A549 (cell line): ENCODE measurements at regions not wholly inside any gene's neighbourhood (a gene's known extent, or its start where the extent isn't known, plus 50 kb on each side); places are given as distances from the start of the nearest gene placed in this dataset.

Experiments used
- ATAC-seq, 2 experiments: fragments of 200-7000 bp in 1 of 2; fragments of >200 bp in 1 of 2; cut with Nextera tagmentation in 1 of 2; cut with Tn5 transposase in 1 of 2; 3 replicates each; pipeline versions ENCODE4 v1.8.0 to v1.9.1; 2018 to 2020; ENCODE audit warnings: mild to moderate bottlenecking in 1 of 2, moderate library complexity in 1 of 2
- CTCF ChIA-PET: fragments of 300-600 bp; sonication (Branson Sonifier 250); formaldehyde crosslinking; extraction: SDS; loops from one replicate; lab custom pipeline; 2021; ENCODE audit warnings: antibody characterized with exemption, inconsistent platforms; lab: Yijun Ruan, JAX
- POLR2A ChIA-PET: fragments of 350-600 bp; formaldehyde crosslinking; extraction: SDS; loops from one replicate; lab custom pipeline; 2021; ENCODE audit warnings: antibody characterized with exemption, inconsistent platforms; lab: Yijun Ruan, JAX
- DNase-seq, 2 experiments: peaks; one replicate each; pipeline versions ENCODE4 v3.0.0 to v3.0.0-alpha.2; 2011 to 2016; ENCODE audit warnings: low read depth in 1 of 2, low spot score in 1 of 2
- FAIRE-seq: peaks from 2 replicates; lab custom pipeline; 2011; peaks lifted over from hg19 to GRCh38; lab: Jason Lieb, UNC
- H3K27ac ChIP-seq, 2 experiments: fragments of >200 bp; sonication (Bioruptor Twin); formaldehyde crosslinking; 3 replicates each; pipeline ENCODE4 v1.5.1; 2016 to 2017
- H3K4me1 ChIP-seq: fragments of >200 bp; sonication (Bioruptor Twin); formaldehyde crosslinking; 3 replicates; pipeline ENCODE4 v1.6.1; 2016
- H3K4me2 ChIP-seq: fragments of >200 bp; sonication (Bioruptor Twin); formaldehyde crosslinking; 3 replicates; pipeline ENCODE4 v1.6.1; 2016
- H3K4me3 ChIP-seq: fragments of >200 bp; sonication (Bioruptor Twin); formaldehyde crosslinking; 3 replicates; pipeline ENCODE4 v1.5.1; 2016
- H3K9me3 ChIP-seq: fragments of >200 bp; sonication (Bioruptor Twin); formaldehyde crosslinking; 3 replicates; pipeline ENCODE4 v1.6.1; 2016
- BHLHE40 ChIP-seq: IDR thresholded peaks from 2 replicates; pipeline ENCODE4 v1.6.1; 2012; ENCODE audit warnings: low read depth, low read length, inconsistent platforms
- CBX2 ChIP-seq: fragments of 200-600 bp; sonication (generic); IDR thresholded peaks from 2 replicates; pipeline ENCODE4 v1.6.1; 2016; ENCODE audit warnings: low read depth, mild to moderate bottlenecking, borderline replicate concordance
- CBX8 ChIP-seq: fragments of 200-600 bp; sonication (generic); IDR thresholded peaks from 2 replicates; pipeline ENCODE4 v1.6.1; 2016
- EHMT2 ChIP-seq: fragments of 200-600 bp; sonication (generic); IDR thresholded peaks from 2 replicates; pipeline ENCODE4 v1.6.1; 2016; ENCODE audit warnings: antibody characterized with exemption, low read depth, mild to moderate bottlenecking, moderate library complexity
- EP300 ChIP-seq, 2 experiments: fragments of >200 bp; sonication (Bioruptor Twin); formaldehyde crosslinking; IDR thresholded peaks; 2 replicates in 1 of 2; 3 replicates in 1 of 2; pipeline ENCODE4 v1.6.1; 2016 to 2017
- FOXS1 ChIP-seq: fragments of 250-450 bp; sonication (Bioruptor Pico); IDR thresholded peaks from 2 replicates; pipeline ENCODE4 v1.5.0; 2020; ENCODE audit warnings: mild to moderate bottlenecking, moderate library complexity
- GATA3 ChIP-seq: IDR thresholded peaks from 2 replicates; pipeline ENCODE4 v1.6.1; 2012; ENCODE audit warnings: borderline replicate concordance
- HMGXB4 ChIP-seq: fragments of 250-450 bp; sonication (Bioruptor Pico); IDR thresholded peaks from 2 replicates; pipeline ENCODE4 v1.5.0; 2021; ENCODE audit warnings: mild to moderate bottlenecking, moderate library complexity, borderline replicate concordance
- HOXB13 ChIP-seq: fragments of 250-450 bp; sonication (Bioruptor Pico); IDR thresholded peaks from 2 replicates; pipeline ENCODE4 v1.5.0; 2020; ENCODE audit warnings: low read depth, mild to moderate bottlenecking, moderate library complexity
- HOXB5 ChIP-seq: fragments of 250-450 bp; sonication (Bioruptor Pico); IDR thresholded peaks from 2 replicates; pipeline ENCODE4 v1.5.0; 2020; ENCODE audit warnings: mild to moderate bottlenecking, moderate library complexity
- JUNB ChIP-seq: fragments of >200 bp; sonication (Bioruptor Twin); formaldehyde crosslinking; IDR thresholded peaks from 2 replicates; pipeline ENCODE4 v1.6.1; 2016
- MAZ ChIP-seq: fragments of 150-350 bp; IDR thresholded peaks from 2 replicates; pipeline ENCODE4 v1.6.1; 2014; ENCODE audit warnings: antibody characterized with exemption, low read depth, low read length, borderline replicate concordance
- MYC ChIP-seq: IDR thresholded peaks from 2 replicates; pipeline ENCODE4 v1.6.1; 2012; ENCODE audit warnings: mild to moderate bottlenecking, inconsistent platforms, low read length, improper control_type of control experiment, borderline replicate concordance
- NFE2L2 ChIP-seq: fragments of 150-350 bp; conservative IDR thresholded peaks from 2 replicates; pipeline ENCODE4 v1.6.1; 2014; ENCODE audit warnings: low read length
- NR3C1 ChIP-seq: fragments of >200 bp; sonication (Bioruptor Twin); formaldehyde crosslinking; IDR thresholded peaks from 3 replicates; pipeline ENCODE4 v1.6.1; 2017
- PBX3 ChIP-seq: IDR thresholded peaks from 2 replicates; pipeline ENCODE4 v1.6.1; 2012
- POLR2AphosphoS2 ChIP-seq: conservative IDR thresholded peaks from 2 replicates; pipeline ENCODE4 v1.6.1; 2012; ENCODE audit warnings: low read length, improper control_type of control experiment, inconsistent platforms
- RAD21 ChIP-seq, 2 experiments: fragments of >200 bp in 1 of 2; sonication (Bioruptor Twin) in 1 of 2; formaldehyde crosslinking in 1 of 2; IDR thresholded peaks in 1 of 2; conservative IDR thresholded peaks in 1 of 2; 2 replicates in 1 of 2; 3 replicates in 1 of 2; pipeline ENCODE4 v1.6.1; 2012 to 2018; ENCODE audit warnings: inconsistent platforms in 1 of 2
- REST ChIP-seq: fragments of 200-600 bp; sonication (generic); IDR thresholded peaks from 2 replicates; pipeline ENCODE4 v1.6.1; 2016; ENCODE audit warnings: antibody characterized with exemption, mild to moderate bottlenecking, moderate library complexity
- RFX5 ChIP-seq: fragments of 450-650 bp; IDR thresholded peaks from 2 replicates; pipeline ENCODE4 v1.7.1; 2014; ENCODE audit warnings: antibody characterized with exemption, mild to moderate bottlenecking, moderate library complexity
- SMC3 ChIP-seq: fragments of >200 bp; sonication (Bioruptor Twin); formaldehyde crosslinking; IDR thresholded peaks from 3 replicates; pipeline ENCODE4 v1.6.1; 2018; ENCODE audit warnings: inconsistent platforms
- TP53 ChIP-seq: fragments of 250-450 bp; sonication (Bioruptor Pico); IDR thresholded peaks from 2 replicates; pipeline ENCODE4 v1.5.0; 2021; ENCODE audit warnings: mild to moderate bottlenecking, moderate library complexity
- ZC3H11A ChIP-seq: fragments of 450-650 bp; IDR thresholded peaks from 2 replicates; pipeline ENCODE4 v1.6.1; 2014; ENCODE audit warnings: antibody characterized with exemption, mild to moderate bottlenecking
- ZFP36 ChIP-seq: fragments of 450-650 bp; IDR thresholded peaks from 2 replicates; pipeline ENCODE4 v1.6.1; 2014; ENCODE audit warnings: borderline replicate concordance; ENCODE audit not compliant: partially characterized antibody
- ZNF302 ChIP-seq: fragments of 250-450 bp; sonication (Bioruptor Pico); IDR thresholded peaks from 2 replicates; pipeline ENCODE4 v1.9.0; 2021; ENCODE audit warnings: inconsistent platforms, mild to moderate bottlenecking, moderate library complexity
- ZSCAN20 ChIP-seq: fragments of 250-450 bp; sonication (Bioruptor Pico); IDR thresholded peaks from 2 replicates; pipeline ENCODE4 v1.8.0; 2022; ENCODE audit warnings: mild to moderate bottlenecking, moderate library complexity
- WGBS: methylation state at CpG from one replicate; pipeline ENCODE4 v1.1.6; 2017; ENCODE audit errors: missing lambda C conversion rate; 5-methylcytosine and 5-hydroxymethylcytosine counted together

GRCh38 chr1:57887964-57888491 is 464.2 kb upstream of the DAB1 start:
- no peak for TF ChIP-seq REST
- TF ChIP-seq FOXS1 (CRISPR knock-in tag), result no peak
- TF ChIP-seq HOXB5 (CRISPR knock-in tag), result no peak
- TF ChIP-seq ZC3H11A, result no peak
- TF ChIP-seq PBX3, result no peak
- no peak for TF ChIP-seq ZSCAN20 (CRISPR knock-in tag)
- TF ChIP-seq CBX8, result no peak
- TF ChIP-seq RFX5, result no peak
- no peak for TF ChIP-seq HOXB13
- TF ChIP-seq HMGXB4, result no peak
- no peak for TF ChIP-seq JUNB
- TF ChIP-seq NR3C1, result no peak
- no peak for TF ChIP-seq CBX2
- TF ChIP-seq ZFP36, result no peak
- TF ChIP-seq SMC3, result no peak
- TF ChIP-seq POLR2AphosphoS2, result no peak
- TF ChIP-seq ZNF302 (CRISPR knock-in tag), result no peak
- TF ChIP-seq, all 56 proteins: peak for 0
- ChIA-PET CTCF (no interaction called here), POLR2A (no interaction called here)
- ATAC-seq, result no peak
- DNase-seq, result no peak
- no peak overlapping the region for H3K4me2 ChIP-seq
- no peaks in the 10 kb centered on the region for H3K4me1 ChIP-seq
- no peak overlapping the region for H3K27ac ChIP-seq
- no peaks in the 10 kb centered on the region for H3K9me3 ChIP-seq
- 2% methylated on average over 5 of the region's 5 CpGs for WGBS
- H3K4me3 ChIP-seq, result no peak overlapping the region
- no peak for FAIRE-seq

GRCh38 chr1:57886376-57886775 is 462.5 kb upstream of the DAB1 start:
- 11% methylated on average over 7 of the region's 7 CpGs for WGBS
- no peak for DNase-seq
- no peak for TF ChIP-seq FOXS1 (CRISPR knock-in tag)
- no peak for TF ChIP-seq EP300 (IDR thresholded peaks at IDR 0.05)
- TF ChIP-seq RAD21 (conservative IDR thresholded peaks at IDR 0.05 in 1 of 2, IDR thresholded peaks at IDR 0.05 in 1 of 2), result no peak
- TF ChIP-seq EHMT2, result no peak
- no peak for TF ChIP-seq ZFP36
- no peak for TF ChIP-seq MAZ
- TF ChIP-seq PBX3, result no peak
- TF ChIP-seq NFE2L2, result no peak
- no peak for TF ChIP-seq BHLHE40
- no peak for TF ChIP-seq ZSCAN20 (CRISPR knock-in tag)
- no peak for TF ChIP-seq CBX2
- TF ChIP-seq MYC, result no peak
- TF ChIP-seq GATA3, result no peak
- no peak for TF ChIP-seq TP53 (CRISPR knock-in tag)
- Histone ChIP-seq H3K4me1 (no peaks in the 10 kb centered on the region), H3K4me2 (no peak overlapping the region), H3K4me3 (no peak overlapping the region), H3K27ac (no peak overlapping the region), H3K9me3 (no peaks in the 10 kb centered on the region)
- FAIRE-seq, result no peak
- ChIA-PET CTCF (no interaction called here), POLR2A (no interaction called here)
- ATAC-seq, result no peak
